PC-3 (cell line): ENCODE measurements at regions not wholly inside any gene's neighbourhood (a gene's known extent, or its start where the extent isn't known, plus 50 kb on each side); places are given as distances from the start of the nearest gene placed in this dataset.

Experiments
- EZH2 ChIP-seq: fragments of 300-600 bp; sonication (generic); IDR thresholded peaks from one replicate; pipeline ENCODE4 v1.6.1; 2017; ENCODE audit warnings: antibody characterized with exemption, mild to moderate bottlenecking, low read length; ENCODE audit not compliant: unreplicated experiment
- TF ChIP-seq, protein P1 (sequence below): fragments of 300-600 bp; sonication (generic); conservative IDR thresholded peaks from 2 replicates; pipeline ENCODE4 v1.5.1; 2017; ENCODE audit warnings: antibody characterized with exemption, low read depth, mild to moderate bottlenecking, low read length

DNA sequence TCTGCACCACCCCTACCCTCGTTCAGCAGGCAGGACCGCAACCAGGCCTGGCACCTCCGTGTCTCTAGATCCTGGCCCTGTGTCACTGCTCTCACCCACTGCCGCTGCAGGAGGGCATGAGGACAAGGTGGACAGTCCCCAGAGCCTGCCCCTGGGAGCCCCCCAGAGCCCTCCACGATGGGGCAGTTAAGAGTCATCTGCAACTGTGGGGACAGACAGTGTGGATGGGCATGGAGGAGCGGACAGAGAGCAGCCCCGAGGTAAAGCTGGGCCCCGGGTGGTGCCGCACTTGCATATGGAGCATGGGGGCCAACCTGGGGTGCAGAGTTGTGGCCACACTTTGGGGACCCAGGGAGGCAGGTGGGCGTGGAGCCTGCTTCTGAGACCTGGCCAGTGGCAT, 905.1 kb upstream of the USP15 start:
- TF ChIP-seq EZH2: no peak
- TF ChIP-seq, protein P1, sequence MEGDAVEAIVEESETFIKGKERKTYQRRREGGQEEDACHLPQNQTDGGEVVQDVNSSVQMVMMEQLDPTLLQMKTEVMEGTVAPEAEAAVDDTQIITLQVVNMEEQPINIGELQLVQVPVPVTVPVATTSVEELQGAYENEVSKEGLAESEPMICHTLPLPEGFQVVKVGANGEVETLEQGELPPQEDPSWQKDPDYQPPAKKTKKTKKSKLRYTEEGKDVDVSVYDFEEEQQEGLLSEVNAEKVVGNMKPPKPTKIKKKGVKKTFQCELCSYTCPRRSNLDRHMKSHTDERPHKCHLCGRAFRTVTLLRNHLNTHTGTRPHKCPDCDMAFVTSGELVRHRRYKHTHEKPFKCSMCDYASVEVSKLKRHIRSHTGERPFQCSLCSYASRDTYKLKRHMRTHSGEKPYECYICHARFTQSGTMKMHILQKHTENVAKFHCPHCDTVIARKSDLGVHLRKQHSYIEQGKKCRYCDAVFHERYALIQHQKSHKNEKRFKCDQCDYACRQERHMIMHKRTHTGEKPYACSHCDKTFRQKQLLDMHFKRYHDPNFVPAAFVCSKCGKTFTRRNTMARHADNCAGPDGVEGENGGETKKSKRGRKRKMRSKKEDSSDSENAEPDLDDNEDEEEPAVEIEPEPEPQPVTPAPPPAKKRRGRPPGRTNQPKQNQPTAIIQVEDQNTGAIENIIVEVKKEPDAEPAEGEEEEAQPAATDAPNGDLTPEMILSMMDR: no peak
